CD4-positive, alpha-beta T cell treated with Interferon gamma for 1 hour (primary cell): ENCODE measurements at regions not wholly inside any gene's neighbourhood (a gene's known extent, or its start where the extent isn't known, plus 50 kb on each side); places are given as distances from the start of the nearest gene placed in this dataset.
A peak's percentile ranks its signal among the peaks of the same experiment; 100 is the strongest.
"Not testable (repeated sequence)": the region's sequence is repeated elsewhere in the genome, so short reads cannot be mapped to it uniquely, and the experiment has no call there.

Experiments used
- DNase-seq: peaks from one replicate; pipeline ENCODE4 v3.0.0-alpha.2; 2020

- DNase-seq: no peak
Observed at GRCh38 chr10:101280511-101280910, 51.2 kb upstream of the LBX1 start.

DNA sequence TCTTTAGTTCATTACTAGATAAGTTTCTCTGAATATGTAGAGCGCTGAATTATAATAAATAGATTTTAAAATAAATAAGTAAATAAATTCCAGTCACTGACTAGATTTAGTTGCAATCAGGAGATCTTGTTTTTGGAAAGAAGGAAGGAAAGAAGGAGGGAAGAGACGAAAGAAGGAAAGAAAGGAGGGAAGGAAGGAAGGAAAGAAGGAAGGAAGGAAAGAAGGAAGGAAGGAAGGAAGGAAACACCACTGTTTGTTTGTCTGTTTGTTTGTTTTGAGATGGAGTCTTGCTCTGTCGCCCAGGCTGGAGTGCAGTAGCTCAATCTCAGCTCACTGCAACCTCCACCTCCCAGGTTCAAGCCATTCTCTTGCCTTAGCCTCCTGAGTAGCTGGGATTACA is 51.7 kb upstream of the LBX1 start:
- not testable (repeated sequence) for DNase-seq

DNA sequence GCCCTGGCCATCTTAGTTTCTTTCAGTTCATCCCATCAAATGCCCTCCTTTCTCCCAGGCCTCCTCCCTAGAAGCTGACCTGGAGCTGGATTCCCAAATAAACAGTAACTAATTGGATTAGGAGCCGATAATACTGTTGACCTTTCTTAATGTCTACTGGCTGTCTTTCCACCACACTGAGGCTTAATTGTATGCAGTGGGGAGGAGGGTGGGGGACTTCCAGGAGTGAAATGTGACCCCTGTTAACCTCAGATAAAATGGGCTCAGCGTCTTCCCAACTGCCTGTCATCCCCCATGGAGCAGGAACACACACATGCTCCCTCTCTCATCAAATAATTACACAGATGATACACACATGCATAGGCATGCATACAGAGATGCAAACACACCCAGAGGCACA is 53.7 kb upstream of the LBX1 start:
- no peak for DNase-seq

- DNase-seq: no peak
Observed at GRCh38 chr10:101283762-101284100, 54.5 kb upstream of the LBX1 start.

- no peak for DNase-seq
Observed at GRCh38 chr10:101284101-101284743, 55.0 kb upstream of the LBX1 start.

GRCh38 chr10:101284744-101285463 is 55.6 kb upstream of the LBX1 start:
- no peak for DNase-seq

DNA sequence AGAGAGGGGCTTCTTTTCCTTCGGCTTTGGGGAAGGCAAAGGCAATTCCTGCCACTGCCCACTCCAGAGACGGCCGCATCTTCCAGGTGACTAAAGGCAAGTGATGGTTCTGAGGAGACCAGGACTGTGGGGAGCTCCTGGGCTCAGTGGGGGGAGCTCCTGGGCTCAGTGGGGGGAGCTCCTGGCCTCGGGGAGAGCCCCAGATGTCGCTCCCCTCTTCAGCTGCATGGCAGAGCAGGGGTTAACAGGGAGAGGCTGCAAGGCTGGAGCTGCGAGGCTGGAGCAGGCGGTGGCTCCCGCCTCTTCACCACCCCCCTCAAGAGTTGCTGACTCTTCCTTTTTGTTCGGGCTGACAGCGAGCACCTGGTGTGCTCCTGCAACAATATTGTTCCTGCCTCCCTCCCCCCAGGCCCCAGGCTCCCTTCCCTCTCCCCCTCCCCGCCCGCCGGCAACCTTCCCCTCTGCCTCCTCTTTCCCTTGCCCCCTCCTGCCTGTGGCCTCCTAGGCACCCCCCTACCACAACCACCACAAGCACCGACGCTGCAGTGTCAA is 56.3 kb upstream of the LBX1 start:
- DNase-seq: no peak

DNA sequence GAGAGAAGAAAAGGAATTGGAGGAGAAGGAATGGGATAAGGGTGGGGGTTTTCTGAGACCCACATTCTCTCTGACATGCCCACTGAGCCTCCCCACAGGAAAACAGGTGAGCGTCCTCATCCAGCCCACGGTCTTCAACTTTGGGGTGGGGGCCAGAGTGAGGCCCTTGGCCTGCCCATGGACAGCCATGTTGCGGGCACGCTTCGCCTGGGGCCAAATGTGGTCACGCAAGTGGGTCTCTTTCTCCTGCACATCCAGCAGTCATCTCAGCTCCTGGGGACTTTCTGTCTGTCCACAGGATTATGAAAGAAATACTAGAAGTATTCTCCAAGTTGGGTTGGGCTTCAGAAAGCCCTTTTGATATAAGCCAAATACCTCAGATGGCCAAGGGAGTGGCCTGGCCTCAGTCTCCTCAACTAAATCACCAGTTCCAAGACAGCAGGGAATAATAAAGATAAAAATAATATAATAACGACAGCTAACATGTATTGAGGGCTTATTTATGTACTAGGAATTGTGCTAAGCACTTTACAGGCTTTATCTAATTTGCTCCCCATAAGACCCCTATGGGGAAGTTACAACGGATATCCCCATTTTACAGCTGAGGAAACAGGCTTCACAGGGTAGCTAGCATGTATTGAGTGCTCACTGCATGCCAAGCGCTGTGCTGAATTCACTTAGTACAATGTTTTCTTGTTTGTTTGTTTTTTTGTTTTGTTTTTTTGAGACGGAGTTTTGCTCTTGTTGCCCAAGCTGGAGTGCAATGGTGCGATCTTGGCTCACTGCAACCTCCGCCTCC is 57.2 kb upstream of the LBX1 start:
- no peak for DNase-seq

GRCh38 chr10:101287183-101287996 is 58.1 kb upstream of the LBX1 start:
- no peak for DNase-seq

GRCh38 chr10:101287997-101288635 is 58.9 kb upstream of the LBX1 start:
- DNase-seq: no peak

- DNase-seq: no peak
Observed at GRCh38 chr10:101289541-101289940, 60.3 kb upstream of the LBX1 start.

DNA sequence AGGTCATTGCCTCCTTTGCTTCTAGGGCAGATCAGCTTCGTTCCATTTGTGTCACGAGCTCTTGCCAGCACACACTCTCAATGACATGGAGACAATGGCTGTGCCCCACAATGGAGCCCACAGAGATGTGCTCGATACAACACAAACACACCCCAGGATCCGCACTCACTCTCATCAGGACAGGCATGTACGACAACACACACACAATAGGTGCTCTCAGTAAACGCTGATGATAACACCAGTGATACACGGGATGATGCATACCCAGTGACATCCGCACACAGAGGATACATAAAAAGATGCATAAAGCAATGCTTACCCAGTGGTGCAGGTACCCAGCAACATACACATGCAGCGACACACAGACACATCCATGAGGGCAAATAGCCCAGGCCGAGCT is 61.2 kb upstream of the LBX1 start:
- DNase-seq: no peak

- DNase-seq: no peak
Observed at GRCh38 chr10:101290881-101291280, 61.6 kb upstream of the LBX1 start.

GRCh38 chr10:101291331-101292193 is 62.3 kb upstream of the LBX1 start:
- peak; percentile 26 for DNase-seq

GRCh38 chr10:101292194-101293006 is 61.6 kb upstream of the BTRC start:
- no peak for DNase-seq

GRCh38 chr10:101293007-101293723 is 60.8 kb upstream of the BTRC start:
- DNase-seq: no peak

DNA sequence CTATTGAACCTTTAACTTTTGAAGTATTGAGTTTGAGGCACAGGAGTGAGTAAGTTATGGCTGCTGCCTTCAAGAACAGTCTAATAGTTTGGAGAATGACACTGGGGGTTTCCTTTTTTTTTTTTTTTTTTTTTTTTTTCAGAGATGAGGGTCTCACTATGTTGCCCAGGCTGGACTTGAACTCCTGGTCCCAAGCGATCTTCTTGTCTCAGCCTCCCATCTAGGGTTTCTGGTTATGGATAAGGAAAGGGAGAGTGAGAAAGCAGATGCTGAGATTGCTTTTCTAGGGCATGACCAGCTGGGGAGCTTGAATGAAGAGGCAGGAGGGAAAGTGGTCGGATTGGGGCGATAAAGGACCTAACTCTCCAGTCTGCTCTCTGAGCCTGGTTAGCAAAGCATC is 59.9 kb upstream of the BTRC start:
- no peak for DNase-seq

DNA sequence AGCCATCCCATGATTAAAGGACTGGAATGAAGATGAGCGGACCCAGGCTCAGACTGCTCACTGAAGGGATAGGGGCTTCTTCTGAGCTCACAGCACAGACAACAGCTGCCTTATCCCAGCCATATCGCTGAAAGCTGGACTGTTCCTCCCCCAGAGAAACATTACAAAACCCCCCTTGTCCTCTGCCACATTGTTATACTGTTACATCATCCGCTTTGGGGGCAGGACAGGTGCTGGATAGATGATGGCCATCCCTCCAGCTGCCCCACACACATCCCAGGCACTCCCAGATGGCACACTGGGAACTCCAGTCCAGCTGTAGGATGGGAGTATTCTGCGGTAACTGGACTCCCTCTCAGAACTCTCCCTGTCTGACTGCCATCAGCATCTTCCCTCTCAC is 58.7 kb upstream of the BTRC start:
- no peak for DNase-seq

DNA sequence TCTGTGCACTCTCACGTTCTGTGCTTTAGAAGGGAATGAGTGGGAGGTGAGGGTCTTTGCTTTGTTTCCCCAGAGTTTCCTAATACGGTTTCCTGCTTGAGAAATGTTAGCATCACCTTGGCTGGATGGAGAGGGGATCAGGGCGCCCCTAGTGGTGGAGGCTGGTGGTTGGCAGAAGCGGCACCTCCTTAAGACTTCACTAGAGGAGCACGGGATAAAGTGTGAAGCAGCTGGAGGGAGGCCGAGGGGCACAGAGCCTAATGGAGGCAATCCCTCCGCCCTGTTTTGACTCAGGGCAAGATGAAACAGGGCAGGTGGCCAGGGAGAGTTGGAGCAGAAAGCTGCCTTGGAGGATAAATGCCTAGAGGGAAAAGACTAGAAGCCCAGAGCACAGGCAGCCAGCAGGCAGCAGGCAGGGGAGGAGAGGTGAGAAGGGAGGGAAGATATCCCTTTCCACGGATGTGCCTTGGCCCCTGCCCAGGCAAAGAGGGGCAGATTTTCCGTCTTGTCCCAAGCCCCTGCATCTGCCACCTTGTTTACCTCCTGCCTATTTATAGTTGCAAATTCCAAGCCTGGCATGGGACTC is 56.0 kb upstream of the BTRC start:
- peak; percentile 47 for DNase-seq
